ENCODE measurements at regions not wholly inside any gene's neighbourhood (a gene's known extent, or its start where the extent isn't known, plus 50 kb on each side); places are given as distances from the start of the nearest gene placed in this dataset.

GRCh38 chr10:118503192-118503591 lies 92.3 kb downstream of the PRLHR start:
- TF ChIP-seq YY1 (IDR thresholded peaks at IDR 0.05; ENCODE audit: low read depth): no peak
- TF ChIP-seq RAD21 (IDR thresholded peaks at IDR 0.05; ENCODE audit: low read depth): no peak
- TF ChIP-seq CREB1 (IDR thresholded peaks at IDR 0.05; ENCODE audit: low read depth): no peak
- TF ChIP-seq TAF1 (IDR thresholded peaks at IDR 0.05; ENCODE audit: low read depth): no peak
- TF ChIP-seq FOXM1 (IDR thresholded peaks at IDR 0.05; ENCODE audit: borderline replicate concordance, low read depth): no peak
- no peak for TF ChIP-seq TCF12 (IDR thresholded peaks at IDR 0.05; ENCODE audit: low read depth)
- TF ChIP-seq, protein P1, sequence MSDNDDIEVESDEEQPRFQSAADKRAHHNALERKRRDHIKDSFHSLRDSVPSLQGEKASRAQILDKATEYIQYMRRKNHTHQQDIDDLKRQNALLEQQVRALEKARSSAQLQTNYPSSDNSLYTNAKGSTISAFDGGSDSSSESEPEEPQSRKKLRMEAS (IDR thresholded peaks at IDR 0.05): no peak
- no peak for TF ChIP-seq NFIC (IDR thresholded peaks at IDR 0.05)
- no peak for TF ChIP-seq REST (IDR thresholded peaks at IDR 0.05; ENCODE audit: low read depth)
- no peak for TF ChIP-seq TEAD4 (IDR thresholded peaks at IDR 0.05)
- TF ChIP-seq CEBPB (IDR thresholded peaks at IDR 0.05): no peak
- TF ChIP-seq EGR1 (IDR thresholded peaks at IDR 0.05): no peak
